ENCODE measurements at regions not wholly inside any gene's neighbourhood (a gene's known extent, or its start where the extent isn't known, plus 50 kb on each side); places are given as distances from the start of the nearest gene placed in this dataset.
"Not testable (repeated sequence)": the region's sequence is repeated elsewhere in the genome, so short reads cannot be mapped to it uniquely, and the experiment has no call there.

- TF ChIP-seq CTCF (IDR thresholded peaks at IDR 0.05; ENCODE audit: extremely low read depth, missing control alignments): no peak
- DNase-seq (ENCODE audit: low spot score): no peak
These were observed 835.6 kb upstream of the MIR17HG start for GRCh38 chr13:90511903-90512302.

- not testable (repeated sequence) for DNase-seq (ENCODE audit: low spot score)
These were observed 832.8 kb upstream of the MIR17HG start for GRCh38 chr13:90514712-90515111.

- no peak for TF ChIP-seq CTCF (IDR thresholded peaks at IDR 0.05; ENCODE audit: extremely low read depth, missing control alignments)
- DNase-seq (ENCODE audit: low spot score): no peak
These were observed 829.1 kb upstream of the MIR17HG start for GRCh38 chr13:90518417-90518816.

GRCh38 chr13:90519157-90519556, 828.3 kb upstream of the MIR17HG start:
- no peak for DNase-seq (ENCODE audit: low spot score)
- TF ChIP-seq CTCF (IDR thresholded peaks at IDR 0.05; ENCODE audit: extremely low read depth, missing control alignments): no peak

- no peak for DNase-seq (ENCODE audit: low spot score)
- TF ChIP-seq CTCF (IDR thresholded peaks at IDR 0.05; ENCODE audit: extremely low read depth, missing control alignments): no peak
These were observed 820.8 kb upstream of the MIR17HG start for GRCh38 chr13:90526711-90527110.

- TF ChIP-seq CTCF (IDR thresholded peaks at IDR 0.05; ENCODE audit: extremely low read depth, missing control alignments): no peak
These were observed 815.7 kb upstream of the MIR17HG start for GRCh38 chr13:90531744-90532143.

GRCh38 chr13:90532861-90533492, 814.5 kb upstream of the MIR17HG start:
- TF ChIP-seq CTCF (IDR thresholded peaks at IDR 0.05; ENCODE audit: extremely low read depth, missing control alignments): no peak
- DNase-seq (ENCODE audit: low spot score): no peak

More at GRCh38 chr13:90531744-90532143, 815.7 kb upstream of the MIR17HG start:
- no peak for DNase-seq (ENCODE audit: low spot score)

GRCh38 chr13:90533866-90534265, 813.6 kb upstream of the MIR17HG start:
- no peak for TF ChIP-seq CTCF (IDR thresholded peaks at IDR 0.05; ENCODE audit: extremely low read depth, missing control alignments)
- DNase-seq (ENCODE audit: low spot score): no peak
